Uterus (tissue), 2 donors: ENCODE measurements at regions not wholly inside any gene's neighbourhood (a gene's known extent, or its start where the extent isn't known, plus 50 kb on each side); places are given as distances from the start of the nearest gene placed in this dataset.

Experiments
- POLR2A ChIP-seq, 2 donors: fragments of 450-650 bp; IDR thresholded peaks; one replicate each; pipeline ENCODE4 v1.6.1; 2016; ENCODE audit warnings: antibody characterized with exemption in 2 of 2, mild to moderate bottlenecking in 1 of 2, moderate library complexity in 1 of 2
- TF ChIP-seq, protein P1 (sequence below), 4 experiments: fragments of 200-600 bp in 2 of 4; fragments of 450-650 bp in 2 of 4; sonication (generic) in 2 of 4; IDR thresholded peaks; one replicate each; pipeline ENCODE4 v1.5.1; 2016 to 2019; ENCODE audit warnings: antibody characterized with exemption in 4 of 4, mild to moderate bottlenecking in 2 of 4, moderate library complexity in 1 of 4

DNA sequence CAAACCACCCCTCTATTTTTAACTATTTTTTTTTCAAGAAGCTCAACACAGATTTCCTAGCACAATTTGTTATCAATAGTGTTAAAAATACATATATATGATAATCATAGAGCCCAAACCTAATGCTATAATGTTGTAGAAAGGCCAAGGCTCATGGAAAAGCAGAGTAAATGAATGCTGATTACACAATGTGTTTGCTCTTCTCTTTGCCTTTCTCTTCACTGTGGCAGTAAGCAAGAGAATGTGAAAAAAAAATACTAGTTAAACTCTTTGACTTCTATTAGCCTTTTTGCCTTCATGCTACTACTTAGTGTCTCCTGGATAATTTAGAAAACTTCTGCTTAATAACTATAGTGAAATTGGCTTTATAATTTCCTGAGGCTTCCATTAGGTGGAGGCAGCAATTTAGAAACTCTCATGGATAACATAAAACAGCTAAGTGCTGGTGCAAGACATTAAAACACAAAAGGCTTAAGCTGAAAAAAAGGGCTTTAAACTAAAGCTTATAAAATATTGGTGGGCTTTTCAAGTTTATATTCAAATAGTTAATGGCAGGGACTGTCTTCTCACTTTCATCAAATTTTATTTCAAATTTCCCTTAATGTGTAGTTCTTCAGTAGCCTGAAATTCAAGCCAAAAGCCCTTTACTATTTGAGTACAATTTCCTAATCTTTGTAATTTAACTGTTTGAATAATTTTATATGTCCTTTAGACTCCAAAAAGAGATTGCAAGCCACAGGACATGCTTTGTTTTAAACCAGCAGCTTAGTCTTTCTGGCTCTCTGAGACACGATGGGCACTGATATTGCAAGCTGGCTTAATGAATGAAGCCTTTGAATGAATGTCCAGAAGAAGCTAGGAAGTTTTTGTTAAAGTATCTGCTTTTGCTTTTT, 2031.8 kb upstream of the CDH6 start:
- TF ChIP-seq POLR2A (IDR thresholded peaks at IDR 0.05), result no peak
- TF ChIP-seq, protein P1, sequence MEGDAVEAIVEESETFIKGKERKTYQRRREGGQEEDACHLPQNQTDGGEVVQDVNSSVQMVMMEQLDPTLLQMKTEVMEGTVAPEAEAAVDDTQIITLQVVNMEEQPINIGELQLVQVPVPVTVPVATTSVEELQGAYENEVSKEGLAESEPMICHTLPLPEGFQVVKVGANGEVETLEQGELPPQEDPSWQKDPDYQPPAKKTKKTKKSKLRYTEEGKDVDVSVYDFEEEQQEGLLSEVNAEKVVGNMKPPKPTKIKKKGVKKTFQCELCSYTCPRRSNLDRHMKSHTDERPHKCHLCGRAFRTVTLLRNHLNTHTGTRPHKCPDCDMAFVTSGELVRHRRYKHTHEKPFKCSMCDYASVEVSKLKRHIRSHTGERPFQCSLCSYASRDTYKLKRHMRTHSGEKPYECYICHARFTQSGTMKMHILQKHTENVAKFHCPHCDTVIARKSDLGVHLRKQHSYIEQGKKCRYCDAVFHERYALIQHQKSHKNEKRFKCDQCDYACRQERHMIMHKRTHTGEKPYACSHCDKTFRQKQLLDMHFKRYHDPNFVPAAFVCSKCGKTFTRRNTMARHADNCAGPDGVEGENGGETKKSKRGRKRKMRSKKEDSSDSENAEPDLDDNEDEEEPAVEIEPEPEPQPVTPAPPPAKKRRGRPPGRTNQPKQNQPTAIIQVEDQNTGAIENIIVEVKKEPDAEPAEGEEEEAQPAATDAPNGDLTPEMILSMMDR (IDR thresholded peaks at IDR 0.05), result no peak
